ENCODE measurements at regions not wholly inside any gene's neighbourhood (a gene's known extent, or its start where the extent isn't known, plus 50 kb on each side); places are given as distances from the start of the nearest gene placed in this dataset.
A peak's percentile ranks its signal among the peaks of the same experiment; 100 is the strongest.
"Not testable (repeated sequence)": the region's sequence is repeated elsewhere in the genome, so short reads cannot be mapped to it uniquely, and the experiment has no call there.

DNA sequence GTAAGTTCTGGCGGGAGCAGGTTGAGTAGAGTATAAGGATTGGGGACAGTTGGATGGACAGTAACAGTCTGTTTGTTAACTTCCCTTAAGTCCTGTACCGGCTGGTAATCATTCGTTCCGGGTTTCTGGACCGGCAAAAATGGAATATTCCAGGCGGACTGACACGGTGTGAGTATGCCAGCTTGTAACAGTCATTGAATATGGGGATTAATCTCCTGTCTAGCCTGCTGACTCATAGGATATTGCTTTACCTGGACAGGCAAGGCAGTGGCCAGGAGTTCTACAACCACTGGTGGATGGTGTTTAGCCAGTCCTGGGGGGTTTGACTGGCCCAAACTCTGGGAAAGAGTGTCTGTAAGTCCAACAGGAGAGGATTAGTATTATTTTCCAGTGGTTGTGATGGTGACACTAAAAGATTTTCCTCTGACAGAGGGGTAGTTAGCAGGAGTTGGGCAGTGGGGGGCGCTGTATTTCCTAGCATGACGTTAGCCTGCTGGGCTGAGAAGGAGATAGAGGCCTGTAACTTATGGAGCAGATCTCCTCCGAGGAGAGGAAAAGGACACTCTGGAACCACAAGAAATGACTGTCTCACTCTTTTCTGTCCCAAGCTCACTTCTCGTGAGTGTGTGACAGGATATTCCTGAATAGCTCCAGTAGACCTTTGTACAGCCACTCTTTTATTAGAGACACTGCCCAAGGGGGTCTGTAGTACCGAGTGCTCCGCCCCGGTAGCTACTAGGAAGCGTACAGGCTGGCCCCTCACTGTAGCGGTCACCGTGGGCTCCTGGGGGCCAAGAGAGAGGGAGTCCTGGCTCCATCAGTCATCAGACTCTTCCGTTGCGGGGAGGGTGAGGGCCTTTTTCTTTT is 152.2 kb downstream of the TRIM27 start:
- DNase-seq: peak; percentile 14 to 22

DNA sequence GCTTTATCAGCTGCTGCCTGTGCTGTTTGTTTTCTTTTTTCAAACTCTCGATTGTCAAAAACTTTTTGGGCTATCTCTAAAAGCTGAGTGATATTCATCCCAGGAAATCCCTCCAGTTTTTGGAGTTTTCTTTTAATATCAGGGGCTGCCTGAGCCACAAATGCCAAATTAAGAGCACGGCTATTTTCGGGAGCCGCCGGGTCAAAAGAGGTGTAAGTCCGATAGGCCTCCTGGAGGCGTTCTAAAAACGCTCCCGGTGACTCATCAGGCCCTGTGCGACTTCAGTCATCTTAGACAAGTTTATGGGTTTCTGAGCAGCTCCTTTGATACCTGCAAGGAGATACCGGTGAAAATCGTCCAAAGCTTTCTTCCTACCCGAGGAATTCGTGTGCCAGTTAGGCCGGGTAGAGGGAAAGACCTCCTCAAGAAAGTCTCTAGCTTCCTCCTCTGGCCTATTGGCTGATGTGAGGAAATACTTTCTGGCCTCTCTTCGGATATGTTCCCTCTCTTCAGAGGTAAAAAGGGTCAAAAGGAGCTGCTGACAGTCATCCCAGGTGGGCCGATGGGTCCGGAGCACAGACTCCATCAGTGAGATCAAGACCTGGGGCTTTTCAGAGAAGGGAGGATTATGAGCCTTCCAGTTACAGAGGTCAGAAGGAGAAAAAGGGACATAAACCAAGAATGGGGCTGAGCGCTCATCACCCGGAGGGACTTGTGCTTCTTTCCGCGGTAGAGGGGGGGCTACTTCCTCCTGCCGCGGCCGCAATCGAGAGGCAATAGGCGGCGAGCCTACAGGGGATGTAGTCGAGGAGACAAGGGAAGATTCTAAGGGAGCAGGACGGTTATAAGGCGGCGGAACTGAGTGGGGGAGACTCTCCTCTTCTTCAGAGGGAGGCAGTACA is 151.1 kb downstream of the TRIM27 start:
- DNase-seq: no peak

DNA sequence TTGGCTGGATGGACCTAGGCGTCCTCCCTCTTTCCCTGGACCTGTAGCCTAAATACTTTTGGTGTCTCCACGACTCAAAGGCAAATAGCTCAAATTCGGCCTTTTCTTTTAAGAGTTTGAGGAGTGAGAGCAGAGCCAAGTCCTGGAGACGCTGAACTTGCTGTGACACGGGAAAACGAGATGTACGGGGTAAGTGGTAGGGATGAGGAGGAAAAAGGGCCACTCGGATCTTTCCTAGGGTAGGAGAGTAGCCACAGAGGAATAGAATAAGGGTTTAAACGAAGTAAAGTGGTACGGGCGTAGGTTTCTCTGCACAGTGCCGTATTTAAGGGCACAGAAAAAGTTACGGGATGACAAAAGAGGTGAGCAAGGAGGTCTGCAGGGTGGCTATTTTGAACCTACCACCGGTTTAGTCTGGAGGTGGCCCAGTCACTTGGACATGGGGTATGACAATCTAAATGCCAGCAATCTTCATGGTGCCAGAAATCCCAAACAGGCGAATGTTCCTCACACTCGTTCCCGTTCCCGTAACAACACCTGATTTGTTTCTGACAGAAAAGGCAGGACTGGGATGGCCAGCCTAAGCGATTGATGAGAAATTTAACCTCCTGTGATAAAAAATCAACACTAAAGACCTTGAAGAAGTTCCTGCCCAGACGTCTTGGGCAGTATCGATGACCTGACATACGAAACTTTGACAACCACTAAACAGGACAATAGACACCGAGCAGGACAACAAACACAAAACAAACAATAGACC is 149.3 kb downstream of the TRIM27 start:
- no peak for DNase-seq

DNA sequence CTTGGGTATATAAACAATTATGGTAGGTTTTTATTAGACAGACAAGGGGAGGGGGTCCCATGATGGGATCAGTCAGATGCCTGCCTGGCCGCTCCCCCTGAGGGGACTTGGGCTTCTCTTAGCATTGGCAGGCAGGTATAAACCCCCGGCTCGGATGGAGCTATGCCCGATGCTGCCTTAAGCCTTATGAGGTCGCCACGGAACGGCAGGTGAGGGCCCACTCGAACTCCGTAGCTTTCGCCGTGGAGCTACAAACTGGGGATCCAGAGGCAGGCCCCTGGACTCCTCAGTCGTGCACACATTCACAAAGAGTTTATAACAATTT is 148.8 kb downstream of the TRIM27 start:
- DNase-seq: no peak

DNA sequence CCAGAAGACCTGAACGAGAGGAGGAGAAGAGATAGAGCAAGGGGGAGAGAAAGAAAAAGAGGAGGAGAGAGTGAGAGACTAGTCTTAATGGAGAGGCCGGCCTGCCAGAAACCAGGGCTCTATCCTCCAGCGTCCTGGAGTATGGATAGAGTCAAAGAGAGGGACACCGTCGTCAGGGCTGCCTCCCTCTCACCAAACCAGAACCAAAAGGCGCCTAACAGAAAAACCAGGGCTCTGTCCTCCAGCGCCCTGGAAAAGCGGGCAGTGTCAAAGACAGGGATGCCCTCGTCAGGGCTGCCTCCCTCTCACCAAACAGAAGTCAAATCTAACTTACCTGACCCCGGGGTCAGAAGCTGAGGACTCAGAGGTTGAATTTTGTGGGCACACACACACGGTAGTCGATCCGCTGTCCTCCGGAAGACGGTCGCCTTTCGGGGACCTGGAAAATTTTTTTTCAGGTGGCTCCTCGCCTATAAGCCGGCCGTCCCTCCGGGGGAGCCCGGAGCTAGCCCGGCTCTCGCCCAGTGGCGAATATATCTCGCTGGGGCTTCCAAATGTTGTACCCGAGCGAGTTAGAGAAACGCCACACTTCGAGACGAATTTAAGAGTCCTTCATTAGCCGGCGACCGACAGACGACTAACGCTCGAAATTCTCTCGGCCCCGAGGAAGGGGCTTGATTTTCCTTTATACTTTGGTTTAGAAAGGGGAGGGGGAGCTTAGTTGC is 148.2 kb downstream of the TRIM27 start:
- DNase-seq: no peak

DNA sequence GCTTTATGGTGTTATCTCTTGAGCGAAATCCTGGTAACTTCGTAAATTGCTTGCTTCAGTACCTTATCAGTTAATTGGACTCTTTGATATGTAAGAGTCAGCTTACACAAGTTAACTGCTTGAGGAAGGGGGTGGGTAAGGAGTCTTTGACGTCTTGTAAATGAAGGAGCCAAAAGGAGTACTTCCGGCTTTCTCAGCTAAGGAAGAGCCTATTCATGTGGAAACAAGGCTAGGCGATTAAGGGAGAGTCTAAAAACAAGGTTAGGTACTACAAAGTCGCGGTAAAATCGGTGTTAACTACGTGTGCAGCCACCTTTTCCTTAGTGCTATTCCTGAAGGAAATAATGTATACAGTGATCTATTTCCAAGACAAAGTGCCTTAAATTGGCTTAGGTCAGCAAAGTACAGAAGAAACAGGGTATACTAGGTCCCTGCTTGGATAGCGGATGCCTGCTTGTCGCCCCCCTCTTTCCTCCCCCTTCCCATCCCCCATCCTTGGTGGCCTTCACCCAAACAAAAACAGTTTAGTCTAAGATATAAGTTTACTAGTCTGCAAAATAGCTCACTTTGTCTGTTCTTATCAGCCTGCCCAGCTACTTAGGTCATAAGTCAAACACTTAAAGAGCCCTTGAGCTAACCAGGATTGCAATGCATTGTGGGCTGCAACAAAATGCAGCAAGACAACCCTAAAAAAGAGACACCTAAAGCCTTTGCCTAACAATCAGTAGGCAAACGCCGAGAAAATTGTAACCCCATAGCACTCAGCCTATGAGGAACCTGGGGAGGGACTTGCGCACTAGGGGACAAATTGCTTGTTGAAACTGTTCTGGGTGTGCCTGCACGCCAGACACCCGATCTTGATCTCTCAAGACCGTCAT is 147.3 kb downstream of the TRIM27 start:
- DNase-seq: no peak

DNA sequence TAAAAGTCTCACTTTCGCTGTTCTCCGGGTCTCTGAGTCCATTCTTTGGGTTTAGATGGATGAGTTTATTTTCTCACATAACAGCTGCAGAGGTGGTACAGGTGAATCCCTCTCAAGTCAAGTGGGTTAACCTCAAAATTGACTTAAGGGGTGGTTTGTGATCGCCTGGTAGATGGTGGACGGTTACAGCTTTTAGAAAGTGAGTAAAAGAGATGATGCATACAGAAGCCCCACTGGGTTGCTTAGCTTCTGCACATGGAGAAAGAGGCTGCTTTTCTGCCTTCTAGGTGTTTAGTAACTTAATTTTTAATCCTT is 146.7 kb downstream of the TRIM27 start:
- DNase-seq: no peak

DNA sequence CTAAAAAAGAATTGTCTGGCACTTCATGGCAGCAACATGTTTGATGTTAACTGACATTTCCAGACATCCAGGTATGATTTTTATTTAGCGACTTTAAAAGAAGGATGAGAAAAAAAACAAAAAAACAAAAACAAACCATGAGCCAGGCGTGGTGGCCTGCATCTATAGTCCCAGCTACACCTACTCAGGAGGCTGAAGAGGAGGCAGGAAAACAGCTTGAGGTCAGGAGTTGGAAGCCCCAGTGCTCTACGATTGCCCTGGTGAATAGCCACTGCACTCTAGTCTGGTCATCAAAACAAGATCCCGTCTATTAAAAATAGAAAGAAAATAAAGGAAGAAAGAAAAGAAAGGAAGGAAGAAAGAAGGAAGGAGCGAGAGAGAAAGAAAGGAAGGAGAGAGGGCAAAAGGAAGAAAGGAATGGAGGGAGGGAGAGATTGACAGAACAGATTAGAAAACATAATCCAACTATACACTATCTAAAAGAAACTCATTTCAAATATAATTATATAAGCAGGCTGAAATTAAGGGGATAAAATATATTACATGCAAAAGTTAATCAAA is 141.6 kb downstream of the TRIM27 start:
- DNase-seq: no peak

DNA sequence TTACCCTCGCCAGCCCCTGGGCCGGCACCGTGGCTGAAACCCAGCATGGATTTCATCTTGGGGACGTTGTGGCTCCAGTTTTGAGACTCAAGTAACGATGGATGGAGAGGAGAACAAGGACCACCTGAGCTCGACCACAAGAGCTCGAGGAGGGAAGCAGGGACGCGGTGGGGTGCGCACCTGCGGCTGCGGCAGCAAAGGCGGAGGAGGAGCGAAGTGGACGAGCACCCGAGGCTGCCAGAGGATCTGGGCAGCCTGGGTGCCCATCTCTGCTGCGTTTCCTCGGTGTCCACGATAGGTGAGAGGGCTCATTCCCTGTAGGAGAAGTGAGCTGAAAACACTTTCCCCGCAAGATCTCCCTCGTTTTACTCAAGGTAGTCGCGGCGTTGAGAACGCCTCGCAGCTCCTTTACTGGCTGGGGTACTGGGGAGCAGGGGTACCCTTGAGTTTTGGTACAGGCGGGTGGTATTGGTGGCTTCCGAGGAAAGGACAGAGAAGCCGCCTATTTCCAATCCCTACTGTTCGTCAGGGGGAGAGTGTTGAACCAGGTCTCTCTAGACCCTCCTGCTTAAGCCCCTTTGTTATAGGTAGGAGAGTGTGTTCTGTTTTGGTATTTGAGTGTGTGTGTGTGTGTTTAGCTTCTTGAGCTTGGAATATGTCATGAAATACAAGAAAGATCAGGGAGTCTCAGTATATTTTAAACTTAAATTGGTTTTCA is 137.7 kb downstream of the TRIM27 start:
- DNase-seq: no peak

DNA sequence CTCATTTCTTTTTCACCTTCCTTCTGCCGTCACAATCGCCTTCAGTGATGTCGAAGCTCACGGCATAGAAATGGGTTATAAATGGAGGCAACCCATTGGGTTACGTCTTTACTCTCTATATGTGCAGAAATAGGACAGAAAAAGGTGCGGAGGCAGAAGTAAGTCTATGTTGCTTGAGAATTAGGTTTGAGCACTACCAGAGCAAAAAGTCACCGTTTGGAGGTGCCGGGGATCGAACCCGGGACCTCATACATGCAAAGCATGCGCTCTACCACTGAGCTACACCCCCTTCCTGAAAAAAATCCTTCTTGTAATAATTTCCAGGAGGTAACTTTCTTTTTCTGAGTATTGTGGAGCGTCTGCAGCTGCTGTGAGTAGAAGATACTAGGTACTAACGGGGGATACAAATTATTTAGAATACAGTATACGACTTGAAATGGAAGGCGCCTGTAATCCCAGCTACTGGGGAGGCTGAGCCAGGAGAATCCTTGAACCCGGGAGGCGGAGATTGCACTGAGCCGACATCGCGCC is 134.2 kb downstream of the TRIM27 start:
- no peak for DNase-seq

DNA sequence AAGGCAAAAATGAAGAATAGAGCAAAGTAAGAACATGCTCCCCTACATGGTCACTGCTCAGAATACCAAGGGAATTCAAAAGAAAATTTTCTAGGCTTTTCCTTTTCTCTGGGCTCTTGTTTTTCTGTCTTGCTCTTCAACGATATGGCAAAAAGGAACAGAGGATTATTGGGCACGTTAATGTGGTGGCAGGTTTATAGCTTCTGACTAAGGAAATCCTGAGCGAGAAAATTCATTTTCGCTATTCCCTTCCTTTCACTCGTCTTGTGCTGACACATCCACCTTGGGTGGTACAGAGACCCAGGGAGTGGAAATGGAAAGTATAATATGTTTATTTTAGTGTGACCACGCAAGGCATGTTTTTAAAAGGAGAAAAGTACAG is 132.8 kb downstream of the TRIM27 start:
- DNase-seq: no peak

DNA sequence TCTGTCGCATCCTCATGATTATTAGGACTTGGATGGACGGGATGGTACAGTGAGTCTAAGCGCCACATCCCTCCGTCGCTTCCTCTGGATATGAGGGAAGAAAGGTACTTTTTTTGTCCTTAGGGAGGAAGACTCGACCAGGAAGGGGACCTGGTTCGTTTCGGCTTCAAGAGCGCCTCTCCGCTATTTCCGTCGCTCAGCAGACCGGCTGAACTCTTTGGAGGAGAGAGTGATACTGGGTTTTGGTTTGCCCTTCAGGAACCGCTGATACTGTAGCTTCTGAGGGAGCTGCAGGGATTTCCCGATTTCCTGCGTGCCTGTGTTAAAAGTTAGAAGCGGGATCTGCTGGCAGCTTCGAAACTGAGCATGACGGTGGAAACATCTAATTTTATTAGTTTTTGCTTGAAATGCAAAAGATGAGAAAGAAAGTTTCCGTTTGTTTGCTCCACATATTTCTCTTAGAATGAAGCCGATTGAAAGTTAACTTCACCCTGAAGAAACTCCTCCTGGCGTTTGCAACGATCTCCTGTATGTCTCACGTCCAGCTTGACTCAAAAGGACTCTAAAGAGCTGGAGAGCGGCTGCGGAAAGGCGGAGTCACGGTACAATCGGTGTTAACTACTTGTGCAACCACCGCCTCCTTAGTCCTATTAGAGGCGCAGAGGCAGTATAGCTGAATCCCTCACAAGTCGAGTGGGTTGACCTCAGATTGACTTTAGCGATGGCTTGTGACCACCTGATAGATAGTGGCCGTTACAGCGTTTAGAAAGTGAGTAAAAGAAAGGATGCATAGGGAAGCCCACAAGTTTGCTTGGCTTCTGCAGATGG is 129.4 kb downstream of the TRIM27 start:
- DNase-seq: no peak

DNA sequence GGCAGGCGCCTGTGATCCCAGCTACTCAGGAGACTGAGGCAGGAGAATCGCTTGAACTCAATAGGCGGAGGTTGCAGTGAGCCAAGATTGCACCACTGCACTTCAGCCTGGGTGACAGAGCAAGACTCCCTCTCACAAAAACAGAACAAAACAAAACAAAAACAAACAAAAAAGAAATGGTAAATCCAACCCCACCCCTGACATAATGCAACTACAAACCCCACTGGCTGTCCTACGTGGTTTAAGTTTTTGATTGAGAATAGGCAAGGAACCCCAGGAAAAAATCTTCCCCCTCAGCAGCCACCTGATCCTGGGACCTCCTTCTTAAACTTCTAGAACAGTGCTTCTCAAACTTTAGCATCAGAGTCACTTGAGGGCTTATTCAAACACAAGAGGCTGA is 123.1 kb downstream of the TRIM27 start:
- not testable (repeated sequence) for DNase-seq

DNA sequence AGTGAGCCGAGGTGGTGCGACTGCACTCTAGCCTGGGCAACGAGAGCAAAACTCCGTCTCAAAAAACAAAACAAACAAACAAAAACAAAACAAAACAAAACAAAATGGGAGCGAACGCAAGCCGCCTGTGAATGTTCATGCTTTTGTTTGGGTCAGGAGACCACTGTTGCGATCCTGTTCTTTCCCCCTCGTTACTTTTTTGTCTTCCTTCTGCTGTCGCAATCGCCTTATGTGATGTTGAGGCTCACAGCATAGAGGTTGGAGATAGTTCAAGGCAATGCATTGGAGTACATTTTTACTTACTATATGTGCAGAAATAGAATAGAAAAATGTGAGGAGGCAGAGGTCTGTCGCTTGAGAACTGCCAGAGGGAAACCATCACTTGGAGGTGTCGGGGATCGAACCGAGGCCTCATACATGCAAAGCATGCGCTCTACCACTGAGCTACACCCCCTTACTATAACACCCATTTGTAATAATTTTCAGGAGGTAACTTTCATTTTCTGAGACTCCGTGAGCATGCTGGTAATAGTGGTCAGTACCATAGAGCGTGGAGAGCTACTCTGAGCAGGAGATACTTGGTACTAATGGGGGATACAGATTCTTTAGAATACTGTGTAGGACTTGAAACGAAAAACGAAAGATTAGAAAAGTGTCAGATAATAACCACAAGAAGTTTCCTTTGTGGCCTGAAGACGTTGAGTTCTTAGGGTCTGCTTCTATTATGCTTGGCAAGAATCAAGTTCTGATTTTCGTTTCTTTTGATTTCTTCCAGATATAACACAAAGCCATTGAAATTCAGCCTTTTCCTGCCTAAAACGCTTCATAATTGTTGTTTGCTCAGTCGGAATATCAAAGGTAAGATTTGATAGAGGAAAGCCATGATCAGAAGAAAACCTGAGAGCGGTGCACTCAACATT is 121.1 kb downstream of the TRIM27 start:
- no peak for DNase-seq

DNA sequence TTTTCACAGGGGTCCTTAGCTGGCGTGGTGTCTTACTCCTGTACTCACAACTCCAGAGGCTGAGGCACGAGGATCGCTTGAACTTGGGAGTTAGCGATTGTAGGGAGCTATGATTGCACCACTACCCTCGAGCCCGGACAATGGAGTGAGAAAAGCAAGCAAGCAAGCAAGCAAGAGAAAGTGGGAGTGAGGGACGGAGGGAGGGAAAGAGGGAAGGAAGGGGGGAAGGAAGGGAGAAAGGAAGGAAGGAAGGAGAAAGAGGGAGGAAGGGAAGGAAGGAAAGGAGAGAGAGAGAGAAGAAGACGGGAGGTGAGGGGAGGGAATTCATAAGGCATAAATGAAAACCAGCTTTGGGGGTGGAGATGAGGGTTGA is 120.5 kb downstream of the TRIM27 start:
- no peak for DNase-seq

DNA sequence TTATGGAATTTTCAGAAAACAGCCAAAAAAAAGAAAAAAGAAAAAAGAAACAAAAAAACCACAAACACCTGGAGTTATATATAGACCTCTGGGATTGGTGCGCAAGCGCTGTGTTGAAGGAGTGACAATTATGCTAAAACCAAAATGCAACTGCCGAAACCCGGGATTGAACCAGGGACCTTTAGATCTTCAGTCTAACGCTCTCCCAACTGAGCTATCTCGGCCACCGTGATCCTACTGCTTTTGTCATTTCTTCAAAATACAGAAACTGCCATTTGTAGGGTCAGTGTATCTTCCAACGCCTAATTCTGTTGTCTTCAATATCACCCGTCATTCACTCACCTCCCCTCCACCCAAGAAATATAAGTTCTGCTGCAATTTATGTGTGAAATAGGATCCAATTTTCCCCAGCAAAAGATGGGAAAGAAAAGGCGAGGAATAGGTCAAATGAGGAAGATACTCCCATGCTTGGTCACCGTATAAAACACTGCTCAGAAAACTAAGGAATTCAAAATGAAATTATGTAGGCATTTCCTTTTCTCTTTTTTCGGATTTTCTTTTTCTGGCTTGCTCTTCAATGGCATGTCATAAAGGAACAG is 116.0 kb downstream of the TRIM27 start:
- peak; percentile 56 to 73 for DNase-seq

DNA sequence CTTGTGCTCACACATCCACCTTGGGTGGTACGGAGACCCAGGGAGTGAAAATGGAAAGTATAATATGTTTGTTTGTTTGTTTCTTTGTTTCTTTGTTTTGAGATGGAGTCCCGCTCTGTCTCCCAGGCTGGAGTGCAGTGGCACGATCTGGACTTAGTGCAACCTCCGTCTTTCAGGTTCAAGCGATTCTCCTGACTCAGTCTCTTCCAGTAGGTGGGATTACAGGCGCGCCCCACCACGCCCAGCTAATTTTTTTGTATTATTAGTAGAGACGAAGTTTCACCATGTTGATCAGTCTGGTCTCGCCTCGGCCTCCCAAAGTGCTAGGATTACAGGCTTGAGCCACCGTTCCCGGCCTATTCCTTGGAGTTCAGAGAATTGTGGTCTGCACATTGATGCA is 115.4 kb downstream of the TRIM27 start:
- DNase-seq: no peak
